HG03521 (cell line): ENCODE measurements at regions not wholly inside any gene's neighbourhood (a gene's known extent, or its start where the extent isn't known, plus 50 kb on each side); places are given as distances from the start of the nearest gene placed in this dataset.
"Not testable (repeated sequence)": the region's sequence is repeated elsewhere in the genome, so short reads cannot be mapped to it uniquely, and the experiment has no call there.

Experiments used
- ATAC-seq: cut with Tn5 transposase; IDR thresholded peaks from one replicate; pipeline ENCODE4 v1.9.1; 2021; ENCODE audit warnings: mild to moderate bottlenecking, moderate library complexity; ENCODE audit not compliant: unreplicated experiment

DNA sequence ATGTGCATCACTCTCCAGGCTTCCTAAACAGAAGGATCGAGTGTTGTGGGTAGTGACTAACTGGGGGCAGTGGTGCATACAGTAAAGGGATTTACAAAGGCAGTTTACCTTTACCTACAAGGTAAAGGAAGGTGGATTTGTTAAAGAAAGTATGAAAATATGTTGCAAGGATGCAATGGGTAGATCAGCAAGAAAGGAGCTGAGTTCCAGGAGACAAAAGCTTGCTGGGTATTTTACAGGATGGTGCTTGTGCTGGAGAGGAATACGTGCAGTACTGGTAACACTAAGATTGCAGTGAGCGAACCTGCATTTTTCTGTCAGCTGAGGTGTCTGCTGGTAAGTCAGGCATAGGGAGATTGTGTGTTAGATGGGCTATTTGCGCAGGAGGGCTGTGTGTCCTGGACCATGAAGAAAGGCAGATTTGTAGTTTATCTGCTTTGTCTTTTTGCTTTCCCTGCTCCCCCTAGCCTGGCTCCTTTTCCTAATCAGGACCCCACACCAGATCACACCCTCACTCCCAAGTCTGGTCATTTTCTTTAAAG is 304.6 kb downstream of the THBS2 start:
- ATAC-seq: no peak

DNA sequence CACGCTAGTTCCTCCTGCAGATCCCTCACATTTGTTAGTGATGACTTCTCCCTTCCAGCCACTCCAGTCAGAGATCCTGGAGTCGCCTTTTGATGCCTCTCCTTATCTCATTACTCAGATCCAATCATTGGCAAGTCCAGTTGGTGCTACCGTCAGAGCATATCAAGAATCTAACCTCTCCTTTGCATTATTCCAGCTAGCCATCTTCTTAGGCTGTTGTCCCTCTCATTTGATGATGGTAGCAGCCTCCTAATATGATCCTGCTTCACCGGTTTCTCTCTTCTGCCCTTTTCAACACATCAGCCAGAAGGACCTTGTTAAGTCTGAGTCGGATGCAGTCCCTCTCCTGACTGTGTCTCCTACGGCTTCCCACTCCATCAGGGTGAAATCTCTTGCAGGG is 305.6 kb downstream of the THBS2 start:
- no peak for ATAC-seq

DNA sequence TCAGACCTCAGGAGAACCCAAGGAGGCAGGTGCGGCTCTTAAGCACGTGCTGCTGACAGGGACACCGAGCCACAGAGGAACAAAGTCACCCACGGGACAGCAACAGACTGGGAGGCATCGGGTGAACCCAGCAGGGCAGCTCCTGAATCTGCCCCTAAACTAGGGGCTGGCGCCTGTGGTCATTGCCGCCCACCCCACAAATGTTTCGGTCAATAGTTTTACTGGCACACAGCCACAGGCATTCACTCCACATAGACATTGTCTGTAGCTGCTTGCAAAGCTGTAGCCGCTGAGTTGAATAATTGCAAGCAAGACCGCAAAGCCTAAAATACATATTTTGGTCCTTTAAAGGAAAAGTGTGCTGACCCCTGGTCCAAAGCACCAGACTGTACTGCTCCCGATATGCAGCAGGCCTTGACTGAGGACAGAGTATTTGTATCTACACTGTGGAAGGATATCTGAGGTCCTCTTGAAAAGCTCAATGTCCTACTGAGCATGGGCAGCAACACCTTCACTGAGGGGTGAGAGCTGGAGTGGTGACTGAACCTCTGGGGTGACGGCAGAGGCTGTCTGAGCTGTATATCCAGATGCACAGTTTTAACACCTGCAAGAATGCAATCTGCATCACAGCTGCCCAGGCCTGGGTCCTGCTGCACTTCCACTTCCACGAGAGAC is 310.3 kb downstream of the THBS2 start:
- no peak for ATAC-seq

DNA sequence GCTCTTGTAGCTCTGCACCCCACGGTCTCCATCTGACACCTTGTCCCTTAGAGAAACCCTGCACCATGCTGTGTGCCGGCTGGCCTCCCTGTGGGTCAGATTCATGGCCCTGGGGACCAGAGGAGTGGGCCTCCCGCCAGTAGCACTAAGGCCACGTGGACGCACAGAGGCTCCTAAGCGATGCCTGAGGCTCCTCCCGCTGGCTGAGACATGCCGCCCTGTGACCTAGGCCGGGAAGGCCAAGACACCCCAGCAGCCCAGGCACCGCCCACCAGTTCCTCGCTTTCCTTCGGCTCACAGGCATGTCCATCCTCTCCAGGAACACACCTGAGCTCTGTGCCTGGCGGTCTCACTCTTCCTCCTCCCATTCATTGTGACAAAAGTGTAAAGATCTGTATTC is 311.0 kb downstream of the THBS2 start:
- ATAC-seq: no peak

DNA sequence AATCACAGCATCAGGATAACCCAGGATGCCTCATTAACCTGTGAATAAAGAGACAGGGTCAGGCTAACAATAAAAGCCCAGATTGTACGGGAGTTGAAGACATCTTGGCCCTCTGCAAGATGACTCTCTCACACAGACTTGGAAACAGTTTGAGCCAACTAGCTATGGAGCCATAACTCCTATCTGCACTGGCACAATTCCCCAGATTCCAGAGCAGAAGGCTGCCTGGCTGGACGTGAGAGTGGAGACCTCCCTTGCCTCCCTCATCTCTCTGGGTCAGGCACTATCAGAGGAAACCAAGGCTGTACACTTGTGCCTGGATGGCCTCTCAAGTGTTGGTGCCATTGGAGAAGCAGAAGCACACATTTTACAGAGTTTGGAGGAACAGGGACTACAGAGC is 312.6 kb downstream of the THBS2 start:
- no peak for ATAC-seq

DNA sequence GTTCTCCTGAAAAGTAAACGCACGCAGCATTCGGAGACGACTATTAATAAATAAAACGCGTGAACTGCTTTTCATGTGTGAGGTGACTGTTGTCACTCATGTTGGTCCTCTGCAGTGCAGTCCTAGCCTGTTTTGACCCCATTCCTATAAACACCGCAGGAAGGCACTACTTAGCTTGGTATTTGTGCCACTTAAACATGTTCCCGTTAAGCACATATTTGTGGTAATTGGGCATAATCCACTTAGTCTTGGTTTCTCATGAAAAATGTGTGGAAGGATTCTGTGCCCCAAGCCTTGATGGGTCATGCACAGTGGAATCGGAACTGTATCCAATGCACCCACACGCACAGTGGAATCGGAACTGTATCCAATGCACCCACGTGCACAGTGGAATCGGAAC is 313.9 kb downstream of the THBS2 start:
- ATAC-seq: no peak

DNA sequence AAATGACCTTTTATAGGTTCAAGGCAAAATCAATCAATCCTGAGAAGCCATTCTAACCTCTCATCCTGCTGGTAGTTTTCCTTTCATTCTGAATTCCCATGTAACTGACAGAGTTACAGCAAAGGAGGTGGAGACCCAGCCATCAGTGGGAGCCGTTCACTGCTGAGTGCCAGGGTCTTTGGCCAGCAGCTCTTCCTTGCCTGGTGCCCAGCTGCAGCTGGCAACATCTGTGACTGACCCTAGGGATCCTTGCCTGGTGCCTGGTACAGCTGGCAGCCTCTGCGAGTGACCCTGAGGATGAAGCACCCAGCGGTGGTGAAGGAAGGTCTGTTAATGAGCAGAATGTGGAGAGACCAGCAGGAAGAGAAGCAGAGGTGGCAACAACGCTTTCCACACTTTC is 314.6 kb downstream of the THBS2 start:
- ATAC-seq: no peak

DNA sequence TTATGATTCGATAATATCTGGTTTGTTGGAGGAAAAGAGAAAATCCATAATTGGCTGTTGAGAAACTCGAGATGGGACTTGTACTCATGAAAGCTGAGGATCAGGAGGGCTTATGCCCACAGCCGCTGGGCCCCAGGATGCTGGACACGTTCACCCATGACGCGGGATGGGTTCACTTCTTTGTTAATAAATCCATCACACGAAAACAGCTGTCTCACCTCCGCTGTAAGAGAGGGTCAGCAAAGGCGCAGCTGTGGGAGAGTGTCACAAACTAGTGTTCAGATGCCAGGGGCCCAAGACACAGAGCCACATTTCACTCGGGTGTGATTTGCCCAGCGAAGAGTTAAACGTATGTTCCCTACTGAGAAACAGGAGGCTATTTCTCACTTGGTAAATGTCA is 315.1 kb downstream of the THBS2 start:
- ATAC-seq: no peak

DNA sequence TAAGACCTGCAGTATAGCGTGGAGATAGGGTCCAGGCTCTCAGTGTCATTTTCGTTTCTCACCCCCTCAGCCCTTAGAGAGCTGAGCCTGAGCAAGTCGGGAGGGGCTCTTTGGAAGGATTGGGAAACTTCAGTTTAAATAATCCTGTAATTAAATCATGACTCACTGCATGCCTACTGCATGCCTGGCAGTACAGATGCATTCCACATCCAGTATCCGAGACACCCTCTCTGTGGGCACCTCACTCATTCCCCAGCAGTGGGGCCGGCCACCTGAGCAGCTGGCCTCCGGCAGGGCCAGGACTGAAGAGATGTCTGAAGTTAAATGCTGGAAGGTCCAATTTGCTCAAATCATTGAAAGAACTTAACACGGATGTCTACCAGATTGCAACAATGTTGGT is 316.6 kb downstream of the THBS2 start:
- no peak for ATAC-seq

DNA sequence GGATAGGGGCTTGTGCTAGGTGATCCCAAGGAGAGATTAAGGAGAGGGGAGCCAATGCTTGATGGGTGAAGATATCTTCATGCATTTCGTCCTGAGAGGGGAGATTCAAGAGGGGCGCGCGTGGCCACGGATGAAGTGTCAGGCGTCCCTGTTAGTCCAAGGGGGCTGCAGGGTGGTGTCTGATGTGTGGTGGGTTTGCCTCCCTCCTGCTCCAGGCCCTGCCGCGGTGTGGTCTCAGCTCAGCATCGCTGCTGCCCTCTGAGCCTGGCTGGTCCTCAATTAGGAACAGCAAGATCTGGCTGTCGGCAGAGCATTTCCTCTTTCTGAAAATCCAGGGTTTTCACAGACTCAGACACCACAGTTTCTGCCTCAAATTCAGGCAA is 318.0 kb downstream of the THBS2 start:
- no peak for ATAC-seq

DNA sequence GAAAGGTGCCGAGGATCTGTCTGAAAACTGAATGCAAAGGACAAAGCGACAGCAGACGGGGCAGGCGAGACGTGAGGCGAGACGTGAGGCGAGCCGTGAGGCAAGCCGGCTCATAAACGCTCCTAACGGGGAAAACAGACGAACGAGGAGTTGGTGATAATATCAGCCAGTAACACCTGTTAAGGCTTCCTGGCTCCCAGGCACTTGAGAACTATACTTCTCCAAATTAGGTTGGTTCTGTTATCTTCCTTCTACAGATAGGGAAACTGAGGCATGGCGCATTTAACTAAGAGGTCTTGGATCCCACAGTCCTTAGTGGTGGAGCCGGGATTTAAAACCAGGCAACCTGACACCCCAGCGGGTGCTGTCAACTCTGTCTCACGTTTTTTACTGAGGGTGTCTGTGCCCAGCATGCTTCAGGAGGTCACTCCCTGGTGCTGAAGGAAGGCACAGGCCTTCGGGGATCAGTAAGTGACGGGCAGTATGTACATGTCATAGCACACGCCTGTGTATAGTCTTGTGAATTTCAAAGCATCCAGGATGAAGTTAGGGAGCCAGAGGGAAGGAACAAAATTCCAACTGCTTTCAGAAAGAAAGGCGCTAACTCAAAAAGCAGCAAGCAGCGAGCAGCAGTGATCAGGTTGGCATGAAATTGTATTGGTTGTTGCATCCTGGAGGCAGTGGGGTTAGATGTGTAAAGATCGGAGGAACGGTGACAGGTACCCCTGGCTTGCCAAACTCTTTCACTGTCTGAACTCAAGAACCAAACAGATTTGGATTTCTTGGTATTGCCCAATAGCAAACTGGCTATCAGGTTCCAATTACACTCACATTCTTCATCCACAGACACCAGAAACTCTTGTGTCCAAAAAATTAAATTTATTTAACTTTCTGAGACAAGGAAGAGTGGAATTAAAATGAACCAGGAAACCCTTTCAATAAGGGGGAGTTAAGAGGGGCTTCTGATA is 318.7 kb downstream of the THBS2 start:
- no peak for ATAC-seq

DNA sequence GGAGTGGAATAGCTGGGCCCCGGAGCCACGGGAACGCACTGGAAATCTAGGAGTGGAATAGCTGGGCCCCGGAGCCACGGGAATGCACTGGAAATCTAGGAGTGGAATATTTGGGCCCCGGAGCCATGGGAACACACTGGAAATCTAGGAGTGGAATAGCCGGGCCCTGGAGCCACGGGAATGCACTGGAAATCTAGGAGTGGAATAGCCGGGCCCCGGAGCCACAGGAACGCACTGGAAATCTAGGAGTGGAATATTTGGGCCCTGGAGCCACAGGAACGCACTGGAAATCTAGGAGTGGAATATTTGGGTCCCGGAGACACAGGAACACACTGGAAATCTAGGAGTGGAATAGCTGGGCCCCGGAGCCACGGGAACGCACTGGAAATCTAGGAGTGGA is 321.5 kb downstream of the THBS2 start:
- ATAC-seq: not testable (repeated sequence)

DNA sequence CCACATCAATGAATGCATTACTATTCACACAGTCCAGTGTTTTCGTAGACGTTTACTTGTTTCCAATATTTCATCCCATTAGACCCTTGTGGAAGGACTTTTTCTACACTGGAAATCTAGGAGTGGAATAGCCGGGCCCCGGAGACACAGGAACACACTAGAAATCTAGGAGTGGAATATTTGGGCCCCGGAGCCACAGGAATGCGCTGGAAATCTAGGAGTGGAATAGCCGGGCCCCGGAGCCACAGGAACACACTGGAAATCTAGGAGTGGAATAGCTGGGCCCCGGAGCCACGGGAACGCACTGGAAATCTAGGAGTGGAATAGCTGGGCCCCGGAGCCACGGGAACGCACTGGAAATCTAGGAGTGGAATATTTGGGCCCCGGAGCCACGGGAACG is 322.6 kb downstream of the THBS2 start:
- not testable (repeated sequence) for ATAC-seq

DNA sequence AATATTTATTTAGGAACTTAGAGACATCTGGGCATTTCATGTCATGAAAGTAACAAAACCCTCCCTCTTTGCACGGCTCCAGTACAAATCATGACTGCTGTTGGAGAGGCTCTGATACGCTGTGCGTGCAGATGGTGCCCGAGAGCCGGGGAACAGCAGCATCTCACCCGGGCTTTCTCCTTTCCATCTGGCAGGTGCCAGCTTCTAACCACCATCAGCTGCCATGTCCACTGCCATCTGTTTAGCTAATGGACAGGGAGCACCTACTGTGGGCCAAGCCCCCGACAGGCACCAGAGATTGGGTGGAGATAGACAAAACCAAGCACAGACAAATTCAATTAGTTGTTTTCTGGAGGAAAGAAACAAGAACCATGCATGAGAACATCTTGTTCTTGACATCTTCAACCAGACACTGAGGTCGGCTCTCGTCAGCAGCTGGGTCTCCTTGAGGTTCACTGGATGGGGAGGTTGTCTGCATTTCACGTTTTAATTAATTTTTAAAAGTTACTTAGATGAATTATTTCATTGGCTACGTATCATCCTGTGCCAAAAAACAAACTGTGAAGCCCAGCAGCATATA is 323.7 kb downstream of the THBS2 start:
- no peak for ATAC-seq

DNA sequence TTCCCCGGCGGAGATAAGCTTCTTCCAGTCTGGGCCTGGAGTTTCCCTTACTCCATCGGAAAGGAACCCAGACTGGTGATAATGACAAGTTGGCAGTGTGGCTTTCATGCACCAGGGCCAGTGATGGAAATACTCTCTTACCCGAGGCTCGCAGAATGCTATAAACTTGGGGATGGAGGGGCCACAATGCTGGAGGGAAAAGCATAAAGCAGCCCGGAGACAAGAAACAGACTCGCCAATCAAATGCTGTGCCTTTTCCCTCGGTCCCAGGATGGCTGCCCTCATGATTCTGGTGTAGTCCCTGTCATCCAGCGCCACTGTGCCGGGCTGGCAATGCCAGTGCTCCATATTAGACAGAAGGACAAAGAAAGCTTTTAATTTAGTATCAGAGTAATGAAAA is 325.6 kb downstream of the THBS2 start:
- ATAC-seq: no peak

DNA sequence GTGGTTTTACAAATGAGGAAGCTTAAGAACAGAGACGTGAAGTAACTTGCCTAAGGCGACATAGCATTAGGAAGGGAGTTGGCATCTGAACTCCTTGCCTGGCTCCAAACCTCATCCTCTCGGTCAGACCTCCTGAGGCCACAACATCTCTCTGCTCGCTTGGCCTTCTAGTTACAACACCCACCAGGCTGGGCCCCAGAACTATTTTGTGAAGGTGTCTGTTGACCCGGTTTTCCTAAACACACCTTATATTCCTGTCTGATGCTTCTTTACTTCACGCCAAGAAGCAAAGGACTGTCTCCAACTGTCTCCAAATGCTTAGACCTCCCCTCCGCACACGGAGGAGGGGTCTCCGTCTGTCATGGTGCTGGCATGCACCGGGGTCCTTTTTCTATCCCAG is 326.6 kb downstream of the THBS2 start:
- ATAC-seq: no peak

DNA sequence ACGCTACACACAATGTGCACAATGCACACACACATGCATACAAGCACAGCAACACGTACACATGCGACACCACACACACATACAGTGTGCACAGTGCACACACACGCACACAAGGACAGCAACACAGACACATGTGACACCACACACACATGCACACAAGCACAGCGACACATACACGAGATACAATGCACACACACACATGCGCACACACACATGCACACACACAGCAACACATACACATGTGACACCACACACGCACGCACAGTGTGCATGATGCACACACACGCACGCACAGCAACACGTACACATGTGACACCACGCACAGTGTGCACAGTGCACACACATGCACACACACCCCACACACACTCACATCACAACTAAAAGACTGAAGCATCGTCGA is 327.3 kb downstream of the THBS2 start:
- no peak for ATAC-seq

DNA sequence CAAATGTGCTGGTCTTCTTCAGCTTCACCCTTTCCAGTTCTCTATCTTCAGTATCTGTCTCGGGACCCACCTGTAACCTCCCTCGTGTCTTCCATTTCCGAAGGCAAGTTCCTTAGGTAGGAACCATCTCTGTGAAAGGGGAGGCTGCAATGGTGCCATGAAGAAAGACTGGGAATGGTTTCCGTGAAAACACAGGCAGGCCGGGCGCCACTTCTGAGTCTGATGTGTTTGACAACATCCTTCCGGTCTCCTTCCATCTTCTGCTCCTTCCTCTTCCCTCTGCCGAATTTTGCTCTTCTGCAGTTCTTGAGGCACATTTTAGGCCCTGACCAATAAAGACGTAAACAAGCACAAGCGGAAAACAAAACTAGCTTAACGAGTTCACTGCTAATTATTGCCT is 328.0 kb downstream of the THBS2 start:
- ATAC-seq: no peak

DNA sequence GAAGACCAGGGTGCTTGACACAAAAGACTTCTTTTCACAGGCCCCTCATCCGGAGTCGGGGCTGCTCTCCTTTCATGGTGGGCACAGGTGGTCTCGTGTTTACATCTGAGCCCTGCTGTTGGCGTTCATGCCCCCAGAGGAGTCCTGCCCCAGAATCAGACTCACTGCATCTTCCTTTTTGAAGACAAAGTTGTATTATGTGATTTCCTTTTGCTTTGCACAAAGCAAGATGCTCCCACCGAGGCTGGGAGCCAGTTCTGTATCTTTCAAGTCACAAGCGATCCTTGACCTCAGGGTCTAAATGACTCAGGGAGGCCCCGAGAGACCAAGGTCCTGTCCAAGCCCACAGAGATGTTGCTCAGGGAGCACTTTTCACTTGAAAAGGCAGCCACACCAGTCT is 330.5 kb downstream of the THBS2 start:
- ATAC-seq: no peak

DNA sequence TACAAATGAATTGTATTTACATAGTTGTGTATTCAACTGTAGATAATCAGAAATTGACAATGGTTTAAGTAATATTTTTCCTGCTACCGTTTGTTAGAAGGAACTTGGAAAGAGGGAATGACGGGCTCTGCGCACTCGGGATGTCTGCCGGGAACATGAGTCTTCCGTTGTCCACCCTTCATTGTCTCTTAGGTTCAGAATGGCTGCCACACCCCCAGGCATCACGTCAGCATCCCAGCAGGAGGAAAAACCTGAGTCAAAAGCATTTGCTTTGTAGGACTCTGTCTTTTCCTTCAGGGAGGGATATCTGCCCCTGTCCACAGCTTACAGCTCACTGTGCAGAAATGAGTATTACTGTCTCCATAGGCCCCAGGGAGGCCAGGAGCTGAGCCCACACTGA is 331.2 kb downstream of the THBS2 start:
- ATAC-seq: no peak

DNA sequence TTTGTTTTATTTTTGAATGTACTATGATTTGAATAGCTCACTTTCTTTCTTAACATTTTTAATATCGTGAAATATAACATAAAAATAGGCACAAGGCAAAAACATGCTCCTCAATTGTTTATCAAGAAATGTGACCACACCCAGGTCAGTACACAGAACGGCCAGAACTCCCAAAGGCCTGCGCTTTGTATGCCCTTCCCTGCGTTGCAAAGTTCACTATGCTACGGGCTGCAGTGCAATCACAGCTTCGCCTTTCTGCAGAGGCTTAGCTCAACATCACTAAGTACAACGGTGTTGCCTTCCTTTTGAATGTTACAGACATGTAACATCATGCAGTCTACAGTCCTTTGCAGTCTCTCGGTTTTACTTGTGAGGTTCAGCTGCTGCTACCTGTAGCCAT is 333.4 kb downstream of the THBS2 start:
- no peak for ATAC-seq
